ENCODE measurements at regions not wholly inside any gene's neighbourhood (a gene's known extent, or its start where the extent isn't known, plus 50 kb on each side); places are given as distances from the start of the nearest gene placed in this dataset.

- H3K27me3 ChIP-seq (replicated peaks; ENCODE audit: control insufficient read depth, insufficient read depth, low read length): no peaks in the 10 kb centered on the region
- DNase-seq (ENCODE audit: extremely low read depth, insufficient read length): no peak
- H3K36me3 ChIP-seq (ENCODE audit: control insufficient read depth, insufficient read depth, low read length): no peaks in the 10 kb centered on the region
- TF ChIP-seq CTCF (IDR thresholded peaks at IDR 0.05; ENCODE audit: insufficient read depth, low read length, poor library complexity, severe bottlenecking): no peak
- no peak overlapping the region for H3K4me3 ChIP-seq (replicated peaks; ENCODE audit: low read depth, low read length)
These were observed 286.7 kb upstream of the PROK2 start for GRCh38 chr3:72071624-72072023.

GRCh38 chr3:72070005-72070404 is 285.1 kb upstream of the PROK2 start:
- H3K27me3 ChIP-seq (replicated peaks; ENCODE audit: control insufficient read depth, insufficient read depth, low read length): no peaks in the 10 kb centered on the region
- DNase-seq (ENCODE audit: extremely low read depth, insufficient read length): no peak
- H3K36me3 ChIP-seq (ENCODE audit: control insufficient read depth, insufficient read depth, low read length): no peaks in the 10 kb centered on the region
- H3K4me3 ChIP-seq (replicated peaks; ENCODE audit: low read depth, low read length): no peak overlapping the region
- no peak for TF ChIP-seq CTCF (IDR thresholded peaks at IDR 0.05; ENCODE audit: insufficient read depth, low read length, poor library complexity, severe bottlenecking)

- Histone ChIP-seq H3K27me3 (replicated peaks; ENCODE audit: control insufficient read depth, insufficient read depth, low read length) (no peaks in the 10 kb centered on the region), H3K4me3 (replicated peaks; ENCODE audit: low read depth, low read length) (no peak overlapping the region), H3K36me3 (ENCODE audit: control insufficient read depth, insufficient read depth, low read length) (no peaks in the 10 kb centered on the region)
- no peak for TF ChIP-seq CTCF (IDR thresholded peaks at IDR 0.05; ENCODE audit: insufficient read depth, low read length, poor library complexity, severe bottlenecking)
- no peak for DNase-seq (ENCODE audit: extremely low read depth, insufficient read length)
These were observed 284.6 kb upstream of the PROK2 start for GRCh38 chr3:72069543-72069942.

GRCh38 chr3:72068621-72069020 is 283.7 kb upstream of the PROK2 start:
- DNase-seq (ENCODE audit: extremely low read depth, insufficient read length): no peak
- TF ChIP-seq CTCF (IDR thresholded peaks at IDR 0.05; ENCODE audit: insufficient read depth, low read length, poor library complexity, severe bottlenecking): no peak
- no peak overlapping the region for H3K4me3 ChIP-seq (replicated peaks; ENCODE audit: low read depth, low read length)
- no peaks in the 10 kb centered on the region for H3K36me3 ChIP-seq (ENCODE audit: control insufficient read depth, insufficient read depth, low read length)
- H3K27me3 ChIP-seq (replicated peaks; ENCODE audit: control insufficient read depth, insufficient read depth, low read length): no peaks in the 10 kb centered on the region

- no peak for DNase-seq (ENCODE audit: extremely low read depth, insufficient read length)
- Histone ChIP-seq H3K27me3 (replicated peaks; ENCODE audit: control insufficient read depth, insufficient read depth, low read length) (no peaks in the 10 kb centered on the region), H3K4me3 (replicated peaks; ENCODE audit: low read depth, low read length) (no peak overlapping the region), H3K36me3 (ENCODE audit: control insufficient read depth, insufficient read depth, low read length) (no peaks in the 10 kb centered on the region)
- TF ChIP-seq CTCF (IDR thresholded peaks at IDR 0.05; ENCODE audit: insufficient read depth, low read length, poor library complexity, severe bottlenecking): no peak
These were observed 282.8 kb upstream of the PROK2 start for GRCh38 chr3:72067721-72068120.
